HL-60/S4 (cell line): ENCODE measurements at regions not wholly inside any gene's neighbourhood (a gene's known extent, or its start where the extent isn't known, plus 50 kb on each side); places are given as distances from the start of the nearest gene placed in this dataset.
"Not testable (repeated sequence)": the region's sequence is repeated elsewhere in the genome, so short reads cannot be mapped to it uniquely, and the experiment has no call there.

ENCODE experiments used
- in situ Hi-C: fragments of 300-500 bp; cut with MboI; formaldehyde crosslinking; loops from 2 replicates; pipeline ENCODE4 v1.14.3; 2022; ENCODE audit warnings: low sequenced_read_pairs

GRCh38 chr3:30480156-30480555 is 126.2 kb upstream of the TGFBR2 start:
- in situ Hi-C loops: not testable (repeated sequence)

- in situ Hi-C loops: no loop called here
These were observed 125.8 kb upstream of the TGFBR2 start for GRCh38 chr3:30480587-30480986.

- in situ Hi-C loops: no loop called here
These were observed 125.2 kb upstream of the TGFBR2 start for GRCh38 chr3:30481241-30481640.

- in situ Hi-C loops: not testable (repeated sequence)
These were observed 122.2 kb upstream of the TGFBR2 start for GRCh38 chr3:30484229-30484628.

DNA sequence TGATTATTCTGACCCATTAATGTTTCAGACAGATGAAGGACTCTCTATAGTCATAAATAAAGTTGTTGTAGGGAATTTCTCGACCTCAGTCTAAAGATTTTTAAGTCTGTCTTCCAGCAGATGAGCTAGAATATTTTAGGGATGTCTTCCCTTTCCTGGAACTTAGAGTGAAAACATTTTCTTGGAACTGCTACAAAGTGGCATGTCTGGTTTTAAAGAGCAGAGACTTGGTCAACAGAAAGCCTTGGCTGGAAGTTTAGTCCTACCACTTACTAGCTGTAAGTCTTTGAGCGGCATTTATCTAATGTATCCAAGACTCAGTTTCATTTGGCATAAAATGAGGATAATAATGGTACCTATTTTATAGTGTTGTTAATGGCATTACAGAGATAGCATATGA is 120.0 kb upstream of the TGFBR2 start:
- in situ Hi-C loops: no loop called here

GRCh38 chr3:30488070-30488756 is 118.2 kb upstream of the TGFBR2 start:
- in situ Hi-C loops: no loop called here

GRCh38 chr3:30492322-30493192 is 113.8 kb upstream of the TGFBR2 start:
- in situ Hi-C loops: no loop called here

- in situ Hi-C loops: no loop called here
These were observed 112.5 kb upstream of the TGFBR2 start for GRCh38 chr3:30493911-30494311.

DNA sequence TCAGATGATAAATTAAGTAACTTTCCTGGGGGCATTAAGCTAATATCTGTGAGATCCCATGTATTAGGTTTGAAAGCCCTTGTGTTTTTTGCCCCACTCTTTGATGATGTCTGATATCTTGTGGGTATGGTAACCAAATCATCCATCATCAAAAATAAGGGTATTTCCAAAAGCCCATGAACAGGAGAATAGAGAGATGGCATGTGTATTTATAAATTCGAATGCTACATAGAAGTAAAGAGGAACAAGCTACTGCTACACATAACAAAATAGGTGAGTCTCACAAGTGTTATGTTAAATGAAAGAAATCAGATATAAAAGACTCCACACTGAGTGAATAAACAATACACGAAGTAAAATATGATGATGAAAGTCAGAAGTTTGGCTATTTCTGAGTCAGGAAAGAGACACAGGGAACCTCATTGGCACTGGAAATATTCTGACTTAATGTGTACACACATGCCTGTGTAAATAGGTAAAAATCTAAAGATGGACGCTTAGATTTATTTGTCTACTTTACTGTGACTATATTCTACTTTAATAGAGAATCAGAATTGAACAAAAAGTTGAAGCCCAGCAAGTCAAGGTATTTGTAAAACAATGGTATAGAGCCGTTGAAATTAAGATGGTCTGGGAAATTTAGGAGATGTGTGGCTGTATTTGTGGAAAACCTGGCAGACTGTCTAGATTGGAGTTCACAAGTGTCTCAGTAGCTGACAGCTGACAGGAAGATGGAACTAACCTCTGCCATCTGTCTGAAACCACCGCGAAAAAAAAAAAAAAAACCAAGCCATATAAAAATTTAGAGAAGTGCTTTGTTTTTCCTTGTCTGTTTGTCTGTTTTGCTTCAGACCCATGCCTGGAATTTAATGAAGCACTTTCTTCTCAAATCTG is 111.0 kb upstream of the TGFBR2 start:
- in situ Hi-C loops: no loop called here

GRCh38 chr3:30496066-30496966 is 110.1 kb upstream of the TGFBR2 start:
- in situ Hi-C loops: no loop called here

DNA sequence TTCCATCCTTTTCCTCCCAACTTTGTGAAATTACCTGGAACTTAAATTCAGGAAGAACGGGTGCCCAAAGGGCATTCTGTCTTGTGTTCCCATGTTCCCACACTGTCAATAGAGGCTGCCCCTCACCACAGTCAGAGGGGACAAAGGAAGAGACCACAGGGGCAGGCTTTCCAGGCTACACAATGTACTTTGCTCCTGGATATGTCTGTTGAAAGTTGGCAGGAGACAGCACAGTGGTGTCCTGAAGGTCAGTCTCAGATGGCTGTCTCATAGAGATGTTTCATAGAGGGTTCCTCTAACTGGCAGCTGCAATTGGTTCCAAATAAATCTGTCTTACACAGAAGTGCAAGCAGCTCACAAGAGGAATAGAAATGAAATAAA is 107.8 kb upstream of the TGFBR2 start:
- in situ Hi-C loops: no loop called here

- in situ Hi-C loops: no loop called here
These were observed 105.6 kb upstream of the TGFBR2 start for GRCh38 chr3:30500666-30501399.

DNA sequence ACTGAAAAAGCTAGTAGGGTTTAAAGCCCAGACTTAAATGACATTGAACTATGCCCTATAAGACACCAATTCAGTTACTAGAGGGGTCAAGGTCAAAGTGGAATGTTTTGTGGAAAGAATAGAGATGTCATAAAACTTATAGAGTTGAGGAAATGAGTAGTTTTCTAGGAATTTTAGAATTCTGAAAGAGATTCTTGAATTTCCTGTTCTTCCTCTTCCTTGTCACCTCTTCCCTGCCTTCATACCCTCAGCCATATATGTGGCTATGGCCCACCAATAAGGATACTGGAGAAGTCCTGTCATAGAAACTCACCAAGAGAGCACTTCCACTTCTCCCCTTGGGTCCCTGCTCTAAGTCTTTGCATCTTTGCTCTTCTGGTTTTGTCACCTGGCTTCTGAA is 104.9 kb upstream of the TGFBR2 start:
- in situ Hi-C loops: no loop called here

DNA sequence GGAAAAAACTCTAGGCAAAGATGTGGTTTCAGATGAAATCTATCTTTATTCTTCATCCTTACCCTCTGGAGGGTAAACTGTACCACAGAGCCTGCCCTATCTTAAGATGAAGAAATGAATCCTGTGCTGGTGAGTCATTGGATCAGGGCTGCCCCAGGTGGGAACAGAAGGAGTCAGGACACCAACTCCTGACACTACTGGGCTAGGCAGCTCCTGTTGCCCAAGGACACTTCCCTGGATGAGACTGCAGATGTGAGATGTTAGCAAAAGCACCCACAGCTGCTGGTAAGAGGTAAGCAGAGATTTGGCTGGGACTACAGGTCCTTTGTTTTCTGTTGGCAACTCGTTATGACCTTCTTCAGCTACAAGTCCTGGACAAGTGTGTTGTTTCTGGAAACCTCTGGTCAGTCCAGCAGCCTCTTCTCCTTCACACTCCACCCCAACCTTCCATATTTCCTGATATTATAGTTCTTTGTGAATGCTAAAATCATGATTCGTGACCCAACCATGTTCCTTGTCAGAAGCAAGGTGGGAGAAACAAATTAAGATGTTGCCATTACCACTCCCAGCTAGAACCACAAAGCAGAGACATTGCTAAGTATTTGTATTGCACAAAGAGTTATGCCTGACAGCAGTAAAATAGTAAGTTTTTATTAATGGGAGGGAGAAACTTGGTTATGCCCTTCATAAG is 104.2 kb upstream of the TGFBR2 start:
- in situ Hi-C loops: no loop called here

DNA sequence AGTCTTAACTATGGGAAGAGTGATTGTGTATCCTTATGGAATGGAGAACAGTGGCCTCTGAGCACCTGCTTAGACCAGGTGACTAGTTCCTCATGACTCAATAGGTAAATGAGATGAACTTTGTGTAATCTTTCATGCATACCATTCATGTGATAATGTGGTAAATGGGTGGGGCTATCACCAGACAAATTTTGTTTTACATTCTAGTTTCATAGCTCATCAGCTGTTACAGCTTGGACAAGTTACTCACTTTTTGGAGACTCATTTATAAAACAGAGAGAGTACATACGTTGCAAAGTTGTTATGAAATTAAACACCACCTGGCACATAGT is 103.7 kb upstream of the TGFBR2 start:
- in situ Hi-C loops: no loop called here

DNA sequence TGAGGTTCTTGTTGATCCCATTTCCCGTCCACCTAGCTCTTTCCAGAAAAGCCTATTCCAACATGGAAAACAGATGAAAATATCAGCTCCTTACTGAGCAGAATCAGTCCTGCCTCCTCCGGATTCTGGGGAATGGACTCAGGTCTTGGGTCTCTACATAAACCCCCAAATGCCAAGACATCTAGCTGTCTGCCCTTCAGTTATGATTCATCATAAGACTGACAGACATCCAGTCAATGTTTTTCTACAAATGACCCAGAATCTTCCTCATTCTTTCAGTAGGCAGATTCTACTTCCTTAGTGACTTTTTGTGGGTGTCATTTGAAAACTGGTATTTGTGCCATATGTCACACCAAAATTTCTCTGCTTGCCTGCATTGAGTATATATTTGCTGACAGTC is 103.0 kb upstream of the TGFBR2 start:
- in situ Hi-C loops: no loop called here

DNA sequence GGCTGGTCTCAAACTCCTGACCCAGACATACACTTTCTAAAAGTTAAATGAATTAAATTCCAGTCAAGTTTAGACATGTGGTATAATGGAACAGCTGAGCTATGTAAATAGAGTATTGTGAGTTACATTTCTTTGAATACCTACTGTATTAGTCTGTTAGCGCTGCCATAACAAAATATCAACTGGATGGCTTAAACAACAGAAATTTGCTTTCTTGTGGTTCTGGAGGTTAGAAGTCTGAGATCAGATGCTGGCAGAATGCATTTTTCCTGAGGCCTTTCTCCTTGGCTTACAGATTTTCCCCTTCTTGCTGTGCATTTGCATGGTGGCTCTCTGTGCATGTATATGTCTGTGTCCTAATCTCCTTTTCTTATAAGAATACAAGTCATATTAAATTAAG is 101.5 kb upstream of the TGFBR2 start:
- in situ Hi-C loops: no loop called here

- in situ Hi-C loops: no loop called here
These were observed 100.4 kb upstream of the TGFBR2 start for GRCh38 chr3:30505866-30506520.

GRCh38 chr3:30508339-30508738 is 98.1 kb upstream of the TGFBR2 start:
- in situ Hi-C loops: no loop called here
